Endothelial cell of umbilical vein (primary cell): ENCODE measurements at regions not wholly inside any gene's neighbourhood (a gene's known extent, or its start where the extent isn't known, plus 50 kb on each side); places are given as distances from the start of the nearest gene placed in this dataset.

Source experiments
- BruUV-seq: library from RNA; stranded (reverse); fragments of 400-500 nt; replicated peaks from 2 replicates; lab custom pipeline; 2021; lab: Mats Ljungman, UMichigan
- CTCF ChIA-PET: fragments of 300-600, 350-600 bp; sonication (Branson Sonifier 250); formaldehyde crosslinking; loops from one replicate; lab custom pipeline; 2021; ENCODE audit warnings: antibody characterized with exemption, inconsistent platforms; lab: Charles Lee
- POLR2A ChIA-PET: fragments of 300-600, 350-600 bp; sonication (Branson Sonifier 250); formaldehyde crosslinking; loops from one replicate; lab custom pipeline; 2021; ENCODE audit warnings: antibody characterized with exemption, inconsistent platforms; lab: Charles Lee
- DNase-seq: peaks from one replicate; pipeline ENCODE4 v3.0.0-alpha.2; 2011; ENCODE audit warnings: low read depth, low spot score
- FAIRE-seq: peaks from 2 replicates; lab custom pipeline; 2011; peaks lifted over from hg19 to GRCh38; lab: Jason Lieb, UNC
- H2AFZ ChIP-seq: 2 replicates; pipeline ENCODE4 v1.6.0; 2012; ENCODE audit warnings: low read depth, low read length, control low read depth, inconsistent platforms
- H3K27ac ChIP-seq: 2 replicates; pipeline ENCODE4 v1.5.1; 2011; ENCODE audit warnings: low read depth, mild to moderate bottlenecking, control low read depth, low read length, moderate library complexity; ENCODE audit not compliant: insufficient read depth
- H3K27me3 ChIP-seq, 2 experiments: 2 replicates each; pipeline versions ENCODE4 v1.6.0 to v1.6.1; 2011; ENCODE audit warnings: low read length in 2 of 2, mixed read lengths in 1 of 2; ENCODE audit not compliant: control insufficient read depth in 2 of 2, insufficient read depth in 2 of 2
- H3K36me3 ChIP-seq, 2 experiments: 2 replicates in 1 of 2; 3 replicates in 1 of 2; pipeline ENCODE4 v1.5.1; 2011; ENCODE audit warnings: low read length in 2 of 2, mild to moderate bottlenecking in 1 of 2, moderate library complexity in 1 of 2; ENCODE audit not compliant: control insufficient read depth in 2 of 2, insufficient read depth in 2 of 2; ENCODE audit errors: extremely low read depth in 1 of 2
- H3K4me1 ChIP-seq: 3 replicates; pipeline ENCODE4 v1.5.1; 2011; ENCODE audit warnings: mild to moderate bottlenecking, low read length; ENCODE audit not compliant: control insufficient read depth, insufficient read depth; ENCODE audit errors: extremely low read depth
- H3K4me2 ChIP-seq: 2 replicates; pipeline ENCODE4 v1.6.1; 2011; ENCODE audit warnings: low read length, control low read depth, mixed read lengths; ENCODE audit not compliant: insufficient read depth
- H3K4me3 ChIP-seq, 3 experiments: fragments of 200-600 bp in 1 of 3; sonication (generic), shearing (Covaris generic) in 1 of 3; replicated peaks in 1 of 3; 2 replicates each; pipeline ENCODE4 v1.5.1; 2011 to 2016; ENCODE audit warnings: control low read depth in 3 of 3, low read length in 3 of 3, mild to moderate bottlenecking in 2 of 3, inconsistent platforms in 1 of 3, low read depth in 1 of 3, moderate library complexity in 1 of 3; ENCODE audit not compliant: insufficient read depth in 1 of 3
- H3K79me2 ChIP-seq: 2 replicates; pipeline ENCODE4 v1.6.0; 2012; ENCODE audit warnings: low read length, inconsistent platforms; ENCODE audit not compliant: control insufficient read depth, insufficient read depth
- H3K9ac ChIP-seq: replicated peaks from 2 replicates; pipeline ENCODE3; 2011; ENCODE audit warnings: low read length, control low read depth; ENCODE audit not compliant: insufficient read depth; ENCODE audit errors: extremely low read depth
- H3K9me1 ChIP-seq: replicated peaks from 3 replicates; pipeline ENCODE4 v1.6.0; 2011; ENCODE audit warnings: mild to moderate bottlenecking, low read length; ENCODE audit not compliant: control insufficient read depth, insufficient read depth; ENCODE audit errors: extremely low read depth
- H3K9me3 ChIP-seq: replicated peaks from 2 replicates; pipeline ENCODE4 v1.5.1; 2012; ENCODE audit warnings: low read length, inconsistent platforms; ENCODE audit not compliant: control insufficient read depth, insufficient read depth
- H4K20me1 ChIP-seq: replicated peaks from 2 replicates; pipeline ENCODE3; 2011; ENCODE audit warnings: mild to moderate bottlenecking, low read length; ENCODE audit not compliant: control insufficient read depth, insufficient read depth; ENCODE audit errors: extremely low read depth
- CTCF ChIP-seq, 2 donors: IDR thresholded peaks; 1 replicate in 1 of 2; 2 replicates in 1 of 2; pipeline ENCODE4 v1.5.1; 2011; ENCODE audit warnings: low read length in 2 of 2, mild to moderate bottlenecking in 2 of 2, moderate library complexity in 2 of 2, control low read depth in 1 of 2, inconsistent platforms in 1 of 2, low read depth in 1 of 2; ENCODE audit not compliant: insufficient read depth in 1 of 2; ENCODE audit errors: extremely low read depth in 1 of 2
- EZH2 ChIP-seq: IDR thresholded peaks from 2 replicates; pipeline ENCODE4 v1.6.1; 2012; ENCODE audit warnings: borderline replicate concordance, low read depth, mild to moderate bottlenecking, moderate library complexity, low read length, inconsistent platforms; ENCODE audit not compliant: severe bottlenecking
- FOS ChIP-seq: IDR thresholded peaks from 2 replicates; pipeline ENCODE4 v1.6.1; 2011; ENCODE audit warnings: mild to moderate bottlenecking, low read length, moderate library complexity, borderline replicate concordance; ENCODE audit not compliant: insufficient read depth
- GATA2 ChIP-seq: IDR thresholded peaks from 2 replicates; pipeline ENCODE4 v1.7.0; 2011; ENCODE audit warnings: low read depth, mild to moderate bottlenecking, moderate library complexity, mixed read lengths, low read length; ENCODE audit not compliant: insufficient read length, insufficient read depth
- JUN ChIP-seq: IDR thresholded peaks from 2 replicates; pipeline ENCODE4 v1.6.1; 2011; ENCODE audit warnings: borderline replicate concordance, low read depth; ENCODE audit not compliant: insufficient read length, insufficient read depth
- MAX ChIP-seq: IDR thresholded peaks from 2 replicates; pipeline ENCODE4 v1.6.1; 2011; ENCODE audit not compliant: insufficient read depth, insufficient read length
- MYC ChIP-seq: IDR thresholded peaks from one replicate; pipeline ENCODE4 v1.6.1; 2011; ENCODE audit warnings: mild to moderate bottlenecking, low read depth, low read length
- POLR2A ChIP-seq: IDR thresholded peaks from 2 replicates; pipeline ENCODE4 v1.6.1; 2012; ENCODE audit warnings: low read depth, mild to moderate bottlenecking, control low read depth, low read length
- POLR2AphosphoS5 ChIP-seq: IDR thresholded peaks from 2 replicates; pipeline ENCODE4 v1.6.1; 2012; ENCODE audit warnings: low read depth, mild to moderate bottlenecking, control low read depth, low read length, moderate library complexity; ENCODE audit not compliant: insufficient read depth
- dilution Hi-C: fragments of 300-500 bp; cut with MboI; formaldehyde crosslinking; loops from one replicate; pipeline ENCODE4 v1.15.0; 2019; ENCODE audit warnings: low sequenced_read_pairs; ENCODE audit not compliant: extremely low pct_ligation_motif_present
- intact Hi-C: fragments of 100-400 bp; cut with micrococcal nuclease; formaldehyde crosslinking; loops from one replicate; pipeline ENCODE4 v1.10.0; 2022

- FAIRE-seq, result no peak
- POLR2A ChIA-PET, result no interaction called here
- Histone ChIP-seq H3K27ac (no peak overlapping the region), H3K9me3 (no peaks in the 10 kb centered on the region), H3K4me1 (no peaks in the 10 kb centered on the region), H3K79me2 (no peaks in the 10 kb centered on the region), H4K20me1 (no peaks in the 10 kb centered on the region), H3K27me3 (peaks cover 0 to 7% of the 10 kb centered on the region in 2 experiments), H2AFZ (no peak overlapping the region), H3K36me3 (no peaks in the 10 kb centered on the region), H3K9ac (no peak overlapping the region), H3K4me3 (no peak overlapping the region), H3K4me2 (no peak overlapping the region), H3K9me1 (no peaks in the 10 kb centered on the region)
- TF ChIP-seq MAX, result no peak
- no peak for TF ChIP-seq POLR2A
- no peak for TF ChIP-seq FOS
- no peak for TF ChIP-seq CTCF (IDR thresholded peaks at IDR 0.05; ENCODE audit: extremely low read depth in 1 of 2, insufficient read depth in 1 of 2, low read depth in 1 of 2, low read length in 2 of 2)
- no peak for TF ChIP-seq EZH2
- no peak for TF ChIP-seq JUN
- no peak for TF ChIP-seq GATA2
- TF ChIP-seq MYC, result no peak
- no peak for TF ChIP-seq POLR2AphosphoS5
- BruUV-seq, result no TSS peak
- no peak for DNase-seq
- intact Hi-C loops, result no loop called here
- dilution Hi-C loops, result no loop called here
- CTCF ChIA-PET, result no interaction called here
Observed at GRCh38 chr5:143732402-143732801, 79.6 kb upstream of the HMHB1 start.
